Heart left ventricle (tissue), 13 donors: ENCODE measurements at regions not wholly inside any gene's neighbourhood (a gene's known extent, or its start where the extent isn't known, plus 50 kb on each side); places are given as distances from the start of the nearest gene placed in this dataset.

Experiments
- CTCF ChIP-seq, 12 donors: fragments of 200-600 bp; sonication (generic) in 4 of 12; IDR thresholded peaks; one replicate each; pipeline versions ENCODE4 v1.5.0 to v1.8.0; 2018 to 2022; ENCODE audit warnings: antibody characterized with exemption in 12 of 12, mild to moderate bottlenecking in 5 of 12
- POLR2A ChIP-seq, 2 donors: fragments of 450-650 bp; IDR thresholded peaks; one replicate each; pipeline ENCODE4 v1.6.1; 2017; ENCODE audit warnings: antibody characterized with exemption in 2 of 2, mild to moderate bottlenecking in 2 of 2, moderate library complexity in 2 of 2
- donor health status: ischemic (EF 13 %, LVEDD 7.1; RV severe dilation, severe dysfunction).
- donor health status: DM: no; HTN: yes; CAD: no.
- donor health status: DM: no; HTN: no; CAD: no.
- donor health status: ischemic (EF 25% LVEDD 6.9; RV normal size, moderate dysfunction).
- donor health status: ischemic (EF 25% LVEDD 5.7; RV mildly dilated, moderate dysfunction).
- donor health status: ischemic (EF 35%, LVEDD 5.7; RV mildly dilated, moderate dysfunction).
- donor health status: nonischemic (EF 11% LVEDD 7.7; RV severe dilation, severe dysfunction).
- donor health status: DM: yes; HTN: yes; CAD: no.
- donor health status: PGD.
- donor health status: ischemic (EF 29% LVEDD 5.4; RV normal size, mild dysfunction).
- donor health status: nonischemic (EF 23%, LVEDD 6.1; RV moderate dilation, normal function).

- TF ChIP-seq CTCF (IDR thresholded peaks at IDR 0.05) (no peak), POLR2A (IDR thresholded peaks at IDR 0.05) (no peak)
Observed at GRCh38 chr12:13564266-13564810, 367.8 kb downstream of the EMP1 start.
